GM19328 (cell line): ENCODE measurements at regions not wholly inside any gene's neighbourhood (a gene's known extent, or its start where the extent isn't known, plus 50 kb on each side); places are given as distances from the start of the nearest gene placed in this dataset.

ENCODE experiments used
- ATAC-seq: cut with Tn5 transposase; IDR thresholded peaks from one replicate; pipeline ENCODE4 v1.9.1; 2021; ENCODE audit warnings: mild to moderate bottlenecking, moderate library complexity; ENCODE audit not compliant: unreplicated experiment

DNA sequence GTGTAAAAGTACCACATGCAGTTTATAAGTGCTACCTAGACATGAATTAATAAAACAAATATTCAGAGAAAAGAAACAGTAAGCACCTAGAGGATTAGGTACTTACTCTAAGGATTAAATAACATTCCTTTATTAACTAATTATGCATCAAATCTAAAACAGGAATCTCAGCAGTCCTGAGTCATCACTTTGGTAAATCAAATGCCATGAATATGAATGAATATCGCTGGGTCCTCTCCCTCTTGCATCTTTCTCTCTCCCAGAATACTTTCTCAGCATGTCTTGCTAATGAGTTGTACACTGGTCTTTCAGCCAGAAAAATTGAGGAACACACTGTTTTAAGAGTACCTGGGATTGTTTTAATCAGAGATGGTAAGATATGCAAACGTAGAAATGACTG lies 225.5 kb upstream of the NFE2L3 start:
- no peak for ATAC-seq

DNA sequence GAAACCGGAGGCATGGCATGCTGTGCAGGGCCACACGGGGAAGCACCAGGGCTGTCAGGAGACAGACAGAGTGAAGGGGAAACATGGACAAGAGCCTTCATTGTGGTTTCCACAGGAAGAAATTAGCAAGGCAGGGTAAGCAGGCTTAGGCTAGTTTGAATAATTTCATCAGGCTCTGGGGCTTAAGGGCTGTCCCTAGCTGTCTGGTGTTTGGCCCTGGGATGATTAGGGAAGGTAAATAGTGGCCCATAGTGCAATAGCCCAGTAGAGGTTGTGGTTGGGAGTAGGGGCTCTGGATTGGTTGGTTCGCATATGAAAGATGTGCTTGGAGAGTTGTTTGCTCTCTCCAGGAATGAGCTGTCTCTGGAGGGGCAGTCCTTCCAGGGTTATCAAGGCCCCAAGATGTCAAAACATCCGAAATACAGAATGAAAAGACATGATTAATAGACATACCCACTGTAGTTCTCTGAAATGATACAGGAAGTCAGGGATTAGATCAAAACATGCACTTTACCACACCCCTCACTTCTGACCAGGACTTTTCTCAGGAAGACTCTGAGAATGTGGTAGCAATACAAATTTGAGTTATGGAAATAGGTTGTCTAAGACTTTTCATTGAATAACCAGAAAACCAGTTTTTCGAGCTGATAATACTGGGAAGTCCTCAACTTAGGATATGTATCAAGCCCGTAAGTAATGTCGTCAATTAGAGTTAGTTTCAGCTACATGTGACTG lies 224.9 kb upstream of the NFE2L3 start:
- ATAC-seq, result no peak

GRCh38 chr7:25927626-25927978 lies 224.4 kb upstream of the NFE2L3 start:
- no peak for ATAC-seq

DNA sequence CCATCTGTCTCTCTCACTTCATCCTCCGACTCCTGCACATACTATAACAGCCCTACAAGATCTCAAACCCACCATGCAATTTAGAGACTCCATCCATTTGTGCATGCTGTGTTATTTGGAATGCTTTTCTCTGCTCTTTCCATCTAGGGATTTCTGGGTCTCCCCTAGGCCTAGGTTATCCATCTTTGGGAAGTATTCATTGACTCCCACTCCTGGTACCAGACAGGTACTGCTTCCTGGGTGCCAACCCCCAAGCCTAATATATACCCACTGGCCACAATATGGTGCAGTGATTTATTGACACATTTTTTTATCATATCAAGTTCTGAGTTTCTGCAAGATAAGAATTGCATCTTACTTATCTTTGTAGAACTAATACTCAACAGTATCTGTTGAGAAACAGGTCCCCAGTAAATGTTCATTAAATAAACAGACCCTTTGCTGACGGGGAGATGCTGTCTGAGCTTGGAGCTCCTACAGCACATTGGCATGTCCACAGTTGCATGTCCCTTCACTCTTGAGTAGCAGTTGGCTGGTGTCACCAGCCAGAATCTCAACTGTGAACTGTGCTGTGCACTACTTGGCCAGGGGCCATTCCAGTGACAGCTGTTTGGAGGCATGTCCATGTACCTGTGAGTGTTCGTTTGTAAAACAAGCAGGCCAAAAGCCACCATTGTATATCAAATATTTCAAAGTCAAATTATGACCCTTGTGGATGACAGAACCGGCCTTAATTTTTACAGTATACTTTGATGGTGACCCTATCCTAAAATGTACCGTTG lies 223.3 kb upstream of the NFE2L3 start:
- ATAC-seq, result no peak

DNA sequence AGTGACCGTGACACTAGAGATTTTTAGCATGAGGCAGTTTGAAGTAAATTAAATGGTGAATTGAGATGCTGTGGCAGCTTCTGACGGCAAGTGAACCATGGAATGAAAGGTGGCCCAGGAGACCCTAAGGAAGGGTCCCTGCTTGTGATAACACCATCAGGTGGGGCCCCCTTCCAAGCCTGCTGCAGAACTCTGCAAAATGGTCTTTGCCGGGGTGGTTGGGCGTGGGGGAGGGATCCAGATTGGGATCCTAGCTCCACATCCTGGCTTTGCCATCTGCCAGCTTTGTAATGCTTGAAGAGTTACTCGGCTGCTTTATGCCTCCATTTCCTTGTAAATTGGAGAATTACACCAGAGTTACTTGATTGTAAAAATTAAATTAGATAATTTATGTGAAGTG lies 222.6 kb upstream of the NFE2L3 start:
- ATAC-seq, result no peak

DNA sequence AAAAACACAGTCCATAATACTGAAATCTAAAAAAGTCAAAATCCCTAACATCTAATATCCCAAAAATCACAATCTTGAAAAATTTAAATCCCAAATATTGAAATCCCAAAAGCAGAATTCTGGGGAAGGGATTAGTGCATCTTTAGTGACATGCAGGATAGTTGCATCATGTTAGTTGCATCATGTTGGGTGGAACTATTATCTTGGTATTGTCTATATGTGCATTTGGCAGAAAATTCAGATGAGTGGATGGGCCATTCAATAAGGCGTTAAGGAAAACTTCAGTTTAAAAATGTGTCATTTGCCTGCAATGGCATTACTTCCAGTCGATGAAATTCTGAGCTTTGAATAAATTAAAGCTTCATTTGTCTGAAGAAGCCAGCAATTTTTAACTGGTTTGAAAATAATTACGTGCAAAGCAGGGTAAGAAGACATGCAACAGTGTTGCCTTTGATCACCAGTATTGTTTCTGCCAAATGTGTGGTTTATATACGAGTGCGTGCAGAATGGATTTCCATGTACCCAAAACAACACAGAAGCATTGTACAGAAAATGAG lies 221.4 kb upstream of the NFE2L3 start:
- no peak for ATAC-seq

GRCh38 chr7:25931156-25931555 lies 220.8 kb upstream of the NFE2L3 start:
- ATAC-seq, result no peak

DNA sequence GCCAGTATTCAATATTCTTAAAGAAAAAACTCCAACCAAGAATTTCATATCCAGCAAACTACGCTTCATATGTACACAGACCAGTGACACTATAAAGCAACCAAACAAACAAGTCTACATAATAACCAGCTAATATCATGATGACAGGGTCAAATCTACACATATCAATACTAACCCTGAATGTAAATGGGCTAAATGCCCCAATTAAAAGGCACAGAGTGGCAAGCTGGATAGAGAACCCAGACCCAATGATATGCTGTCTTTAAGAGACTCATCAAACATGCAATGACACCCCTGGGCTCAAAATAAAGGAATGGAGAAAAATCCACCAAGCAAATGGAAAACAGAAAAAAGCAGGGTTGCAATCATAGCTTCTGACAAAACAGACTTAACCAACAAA lies 218.1 kb upstream of the NFE2L3 start:
- ATAC-seq, result no peak

DNA sequence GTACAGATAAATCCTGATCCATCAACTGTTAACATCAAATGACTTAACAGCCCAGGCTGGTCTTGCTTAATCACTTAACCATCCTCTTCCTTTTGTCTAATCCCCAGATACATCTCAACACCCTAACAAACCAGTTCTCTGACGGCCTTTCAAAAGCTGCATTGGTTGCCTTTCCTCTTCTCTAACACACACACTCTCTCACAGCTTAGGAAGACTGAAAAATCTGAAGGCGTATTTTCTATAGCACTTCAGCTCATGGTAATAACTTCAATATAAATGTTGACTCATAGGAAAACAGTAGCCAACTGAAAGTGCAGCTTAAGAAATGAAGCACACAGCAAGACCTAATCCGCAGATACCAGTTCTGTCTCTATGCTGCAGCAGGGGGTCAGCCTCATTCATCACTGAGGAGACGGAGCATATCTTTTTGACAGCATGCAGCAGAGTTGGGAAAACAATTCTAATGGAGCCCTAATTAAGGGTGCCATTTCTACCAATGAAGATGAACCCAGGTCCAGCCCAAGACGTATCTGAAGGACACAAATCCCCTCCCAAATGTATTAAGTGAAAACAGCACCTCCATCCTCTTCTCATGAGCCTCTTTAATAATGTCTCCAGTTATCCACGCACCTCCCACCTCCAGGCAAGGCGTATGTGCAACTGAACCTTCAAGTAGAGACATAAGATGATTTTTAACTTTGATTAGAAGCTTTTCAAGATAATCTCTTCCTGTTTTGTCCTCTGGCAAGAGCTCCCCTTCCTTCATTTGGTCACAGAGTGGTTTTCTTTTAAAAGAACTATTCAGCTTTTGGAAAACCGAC lies 211.7 kb upstream of the NFE2L3 start:
- no peak for ATAC-seq

DNA sequence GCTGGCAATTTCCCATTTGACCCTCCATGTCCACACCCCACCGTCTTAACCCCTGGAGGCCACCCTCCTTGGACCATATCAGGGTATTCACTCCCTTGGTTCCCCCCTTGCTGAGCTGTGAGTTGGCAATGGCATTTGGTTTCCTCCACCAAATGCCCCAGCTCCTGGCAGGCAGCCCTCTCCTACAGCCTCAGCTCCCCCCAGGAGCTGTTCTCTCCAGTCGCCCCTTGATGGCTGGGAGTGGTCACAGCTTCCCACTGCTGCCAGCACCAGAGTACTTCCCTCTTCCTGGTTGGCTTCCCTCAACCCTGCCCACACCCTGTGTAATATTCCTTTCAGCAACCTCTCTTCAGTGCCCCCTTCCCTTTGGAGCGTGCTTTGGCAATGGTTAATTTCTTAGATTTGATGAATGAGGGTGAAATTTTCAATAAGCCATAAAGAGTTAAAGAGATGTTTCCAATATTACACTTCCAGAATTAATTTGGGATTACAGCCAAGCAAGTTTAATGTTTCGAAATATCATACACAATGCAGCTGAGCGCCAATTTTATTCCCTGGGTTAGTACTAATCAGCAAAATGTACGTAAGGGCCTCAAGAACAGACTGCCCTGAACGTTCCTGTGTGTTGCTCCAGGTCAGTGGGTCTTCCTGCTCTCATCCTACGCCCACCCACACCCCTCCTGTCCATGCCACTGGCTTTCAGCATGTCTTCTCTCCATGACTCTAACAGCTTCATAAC lies 207.1 kb upstream of the NFE2L3 start:
- no peak for ATAC-seq

DNA sequence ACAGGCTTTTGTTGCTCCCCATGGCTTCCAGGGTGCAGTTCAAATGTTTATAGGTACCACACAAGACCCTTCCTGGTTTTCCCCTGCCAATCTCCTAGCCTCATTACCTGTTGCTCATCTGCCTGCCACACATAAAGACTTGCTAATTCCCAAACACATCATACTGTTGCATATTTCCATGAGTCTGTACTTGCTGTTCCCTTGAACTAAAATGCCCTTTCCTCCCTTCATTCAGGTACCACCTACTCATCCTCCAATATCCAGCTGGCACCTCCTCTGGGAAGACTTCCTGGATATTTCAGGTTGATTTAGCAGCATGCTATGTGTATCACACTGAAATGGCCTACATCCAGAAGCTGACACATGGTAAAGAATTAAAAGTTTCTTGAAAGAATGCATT lies 206.4 kb upstream of the NFE2L3 start:
- ATAC-seq, result no peak

GRCh38 chr7:25946181-25946580 lies 205.8 kb upstream of the NFE2L3 start:
- no peak for ATAC-seq

DNA sequence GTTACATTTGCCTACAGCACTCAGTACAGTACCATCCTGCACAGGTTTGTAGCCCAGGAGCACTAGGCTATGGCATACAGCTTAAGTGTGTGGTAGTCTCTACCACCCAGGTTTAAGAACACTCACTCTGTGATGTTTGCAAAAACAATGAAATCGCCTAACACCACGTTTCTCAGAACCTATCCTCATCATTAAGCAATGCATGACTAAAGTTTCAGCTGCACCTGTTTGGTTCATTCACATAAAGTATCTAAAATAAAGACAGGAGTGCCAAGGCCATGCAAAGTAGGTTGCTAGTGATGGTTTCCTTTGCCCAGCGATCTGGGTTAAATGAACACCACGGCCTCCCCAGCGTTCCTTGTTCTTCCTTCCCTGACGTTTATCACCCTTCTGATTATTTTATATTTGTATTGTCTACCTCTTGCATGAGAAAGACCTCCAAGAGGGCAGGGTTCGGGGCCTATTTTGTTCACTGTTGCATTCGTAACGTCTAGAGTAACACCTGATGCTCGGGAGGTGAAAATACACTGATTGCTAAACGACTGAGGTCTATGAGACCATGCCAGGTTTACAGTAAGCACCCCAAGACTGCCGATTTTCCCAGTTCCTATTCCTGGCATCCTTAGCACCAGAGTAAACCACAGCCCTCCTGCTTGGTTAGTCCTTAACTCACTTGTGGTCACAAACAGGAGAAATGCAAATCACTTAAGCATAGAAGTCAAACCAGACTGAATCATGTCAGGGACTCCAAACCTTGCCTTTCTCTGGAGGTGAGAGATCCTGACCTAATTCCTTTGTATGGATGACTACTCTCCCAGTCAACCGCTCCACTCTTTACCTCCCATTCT lies 204.1 kb upstream of the NFE2L3 start:
- no peak for ATAC-seq

- ATAC-seq, result no peak
Observed at GRCh38 chr7:25949736-25950487, 202.1 kb upstream of the NFE2L3 start.

DNA sequence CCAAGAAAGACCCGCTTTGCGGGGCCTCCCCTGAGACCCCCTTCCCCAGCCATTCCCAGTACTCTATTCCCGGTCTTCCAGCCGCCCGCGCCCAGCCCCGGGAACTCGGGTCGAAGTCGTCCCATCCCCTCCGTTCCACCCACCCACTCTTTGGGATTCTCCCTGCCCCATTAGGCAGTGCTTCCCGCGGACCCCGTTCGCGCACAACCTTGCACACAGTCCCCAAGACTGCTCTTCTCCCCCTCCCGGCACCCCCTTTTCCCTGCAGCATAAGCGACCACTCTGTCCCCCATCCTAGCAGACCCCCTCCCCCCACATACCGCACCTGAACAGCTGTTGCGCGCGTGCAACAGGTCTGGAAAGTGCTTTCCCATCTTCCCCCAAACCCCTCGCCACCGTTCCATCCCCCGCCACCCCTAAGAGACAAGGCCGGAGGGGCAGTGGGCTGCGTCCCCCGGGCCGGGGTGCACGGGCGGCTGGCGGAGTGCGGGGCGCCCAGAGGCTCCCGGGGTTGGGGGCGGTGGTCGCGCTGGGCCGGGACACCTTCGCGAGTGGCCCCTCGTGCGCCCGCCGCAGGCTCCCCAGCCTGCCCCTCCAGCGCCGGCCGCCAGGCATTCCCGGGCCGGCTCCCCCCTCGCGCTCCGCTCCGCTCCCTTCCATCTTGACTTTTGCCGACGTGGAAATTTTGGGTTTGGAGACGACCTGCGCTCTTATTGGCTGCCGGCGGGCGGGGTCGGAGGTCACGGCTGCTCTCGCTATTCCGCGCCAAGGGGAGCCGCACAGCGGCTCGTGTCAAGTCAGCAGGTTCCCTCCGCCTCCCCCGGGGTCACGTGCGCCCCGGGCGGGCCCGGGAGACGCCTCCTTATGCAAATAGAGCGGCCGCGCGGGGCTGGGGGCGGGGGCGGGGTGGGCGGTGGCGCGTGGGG lies 201.2 kb upstream of the NFE2L3 start:
- ATAC-seq, result peak; percentile 80

DNA sequence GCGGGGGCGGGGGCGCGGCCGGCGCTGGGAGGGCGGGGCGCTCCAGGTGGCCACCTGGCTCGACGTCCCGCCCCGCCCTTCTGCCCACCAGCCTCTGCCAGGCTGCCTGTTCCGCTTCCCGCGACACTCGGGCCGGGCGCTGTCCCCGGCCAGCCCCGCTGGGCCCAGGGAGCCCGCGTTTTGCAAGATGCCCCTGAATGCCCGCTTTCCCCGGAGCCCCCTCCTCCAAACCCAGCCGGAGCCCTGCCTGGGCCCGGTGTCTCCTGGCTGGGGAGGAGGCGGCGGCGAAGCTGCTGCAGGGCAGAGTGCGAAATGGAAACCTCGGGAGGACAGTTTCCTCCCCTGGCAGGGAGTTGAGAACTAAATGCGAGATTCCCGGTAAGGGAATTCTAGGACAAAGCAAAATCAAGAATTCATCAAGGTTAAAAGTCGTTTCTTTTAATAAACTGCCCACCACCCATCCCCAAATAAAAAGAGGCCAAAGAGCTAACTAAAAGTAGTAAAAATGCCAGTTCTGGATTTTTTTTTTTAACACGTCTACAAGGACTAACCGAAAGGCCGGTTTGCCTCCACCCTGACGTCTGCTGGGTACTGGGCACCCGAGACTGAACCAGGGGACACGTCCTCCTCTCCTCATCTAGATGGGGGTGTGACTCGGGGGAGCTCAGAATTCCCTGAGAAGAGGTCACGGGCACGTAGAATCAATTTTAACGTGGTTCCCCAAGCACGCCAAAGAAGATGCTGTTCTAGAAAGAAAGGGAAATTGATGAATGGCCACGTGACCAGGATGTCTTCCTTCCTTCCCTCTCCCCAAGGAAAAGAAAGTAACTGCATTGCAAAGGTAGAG lies 200.4 kb upstream of the NFE2L3 start:
- no peak for ATAC-seq
